ENCODE measurements at regions not wholly inside any gene's neighbourhood (a gene's known extent, or its start where the extent isn't known, plus 50 kb on each side); places are given as distances from the start of the nearest gene placed in this dataset.

GRCh38 chr11:106241601-106242257, 164.3 kb downstream of the AASDHPPT start:
- no peak for DNase-seq
- Histone ChIP-seq H3K36me3 (replicated peaks in 1 of 2) (no peaks in the 10 kb centered on the region), H3K9me3 (replicated peaks in 1 of 3) (no peaks in the 10 kb centered on the region), H3K27ac (no peak overlapping the region), H3K4me1 (replicated peaks in 1 of 2) (no peaks in the 10 kb centered on the region), H3K27me3 (no peaks in the 10 kb centered on the region), H3K4me3 (no peak overlapping the region)
- WGBS, 4 donors: 76 to 86% (median 83%) methylated on average over 6 of the region's 6 CpGs
- intact Hi-C loops (cut with DNase I): no loop called here
- no peak for TF ChIP-seq CTCF (IDR thresholded peaks at IDR 0.05)
- TF ChIP-seq POLR2A (IDR thresholded peaks at IDR 0.05): no peak

GRCh38 chr11:106242718-106243415, 165.4 kb downstream of the AASDHPPT start:
- intact Hi-C loops (cut with DNase I): no loop called here
- H3K27me3 ChIP-seq: no peaks in the 10 kb centered on the region
- no peak overlapping the region for H3K4me3 ChIP-seq
- H3K27ac ChIP-seq: no peak overlapping the region
- WGBS, 4 donors: 31 to 43% (median 36%) methylated on average over 2 of the region's 2 CpGs
- no peaks in the 10 kb centered on the region for H3K36me3 ChIP-seq (replicated peaks in 1 of 2)
- DNase-seq: no peak
- no peak for TF ChIP-seq CTCF (IDR thresholded peaks at IDR 0.05)
- TF ChIP-seq POLR2A (IDR thresholded peaks at IDR 0.05): no peak
- no peaks in the 10 kb centered on the region for H3K4me1 ChIP-seq (replicated peaks in 1 of 2)
- H3K9me3 ChIP-seq (replicated peaks in 1 of 3): no peaks in the 10 kb centered on the region

- no peak for DNase-seq
- intact Hi-C loops (cut with DNase I): no loop called here
- Histone ChIP-seq H3K9me3 (replicated peaks in 1 of 3) (no peaks in the 10 kb centered on the region), H3K4me3 (no peak overlapping the region), H3K4me1 (replicated peaks in 1 of 2) (no peaks in the 10 kb centered on the region), H3K36me3 (replicated peaks in 1 of 2) (no peaks in the 10 kb centered on the region), H3K27ac (no peak overlapping the region), H3K27me3 (no peaks in the 10 kb centered on the region)
- 47 to 89% (median 81%) methylated on average over 3 of the region's 3 CpGs for WGBS, 4 donors
- no peak for TF ChIP-seq POLR2A (IDR thresholded peaks at IDR 0.05)
- no peak for TF ChIP-seq CTCF (IDR thresholded peaks at IDR 0.05)
Measured at GRCh38 chr11:106246495-106246894, 169.0 kb downstream of the AASDHPPT start.

- Histone ChIP-seq H3K36me3 (replicated peaks in 1 of 2) (no peaks in the 10 kb centered on the region), H3K4me3 (no peak overlapping the region), H3K27me3 (no peaks in the 10 kb centered on the region), H3K9me3 (replicated peaks in 1 of 3) (no peaks in the 10 kb centered on the region), H3K4me1 (replicated peaks in 1 of 2) (no peaks in the 10 kb centered on the region), H3K27ac (no peak overlapping the region)
- intact Hi-C loops (cut with DNase I): no loop called here
- no peak for TF ChIP-seq POLR2A (IDR thresholded peaks at IDR 0.05)
- no peak for TF ChIP-seq CTCF (IDR thresholded peaks at IDR 0.05)
- DNase-seq: no peak
- 54 to 62% (median 56%) methylated on average over 5 of the region's 5 CpGs for WGBS, 4 donors
Measured at GRCh38 chr11:106249617-106250239, 172.3 kb downstream of the AASDHPPT start.

Data from adrenal gland (tissue), 9 donors.